Fibroblast of lung (primary cell): ENCODE measurements at regions not wholly inside any gene's neighbourhood (a gene's known extent, or its start where the extent isn't known, plus 50 kb on each side); places are given as distances from the start of the nearest gene placed in this dataset.

Source experiments
- DNase-seq, 2 donors: peaks; one replicate each; pipeline versions ENCODE4 v3.0.0 to v3.0.0-alpha.2; 2010; ENCODE audit warnings: low read depth in 2 of 2
- H2AFZ ChIP-seq: 2 replicates; pipeline ENCODE4 v1.5.1; 2012; ENCODE audit warnings: low read length, control low read depth, inconsistent platforms
- H3K27ac ChIP-seq: 2 replicates; pipeline ENCODE4 v1.5.1; 2011; ENCODE audit warnings: low read length, control low read depth; ENCODE audit not compliant: insufficient read depth
- H3K27me3 ChIP-seq: 2 replicates; pipeline ENCODE4 v1.5.1; 2011; ENCODE audit warnings: mild to moderate bottlenecking, low read length; ENCODE audit not compliant: control insufficient read depth, insufficient read depth
- H3K36me3 ChIP-seq: 2 replicates; pipeline ENCODE4 v1.5.1; 2011; ENCODE audit warnings: low read length; ENCODE audit not compliant: control insufficient read depth, insufficient read depth
- H3K4me1 ChIP-seq: 2 replicates; pipeline ENCODE4 v1.5.1; 2011; ENCODE audit warnings: low read length; ENCODE audit not compliant: control insufficient read depth, insufficient read depth; ENCODE audit errors: extremely low read depth
- H3K4me2 ChIP-seq: 2 replicates; pipeline ENCODE4 v1.5.1; 2011; ENCODE audit warnings: low read length, control low read depth; ENCODE audit not compliant: insufficient read depth; ENCODE audit errors: extremely low read depth
- H3K4me3 ChIP-seq, 4 experiments: fragments of 200-600 bp in 1 of 4; sonication (generic) in 1 of 4; replicated peaks in 1 of 4; 2 replicates each; pipeline ENCODE4 v1.5.1; 2011 to 2016; ENCODE audit warnings: low read length in 4 of 4, low read depth in 3 of 4, mild to moderate bottlenecking in 3 of 4, control low read depth in 2 of 4, inconsistent platforms in 1 of 4, mixed read lengths in 1 of 4; ENCODE audit not compliant: insufficient read depth in 1 of 4; ENCODE audit errors: control extremely low read depth in 1 of 4
- H3K79me2 ChIP-seq: 2 replicates; pipeline ENCODE4 v1.5.1; 2012; ENCODE audit warnings: mild to moderate bottlenecking, low read length, inconsistent platforms; ENCODE audit not compliant: control insufficient read depth, insufficient read depth
- H3K9ac ChIP-seq: 2 replicates; pipeline ENCODE4 v1.5.1; 2011; ENCODE audit warnings: mild to moderate bottlenecking, low read length, control low read depth; ENCODE audit not compliant: insufficient read depth
- H3K9me3 ChIP-seq: 2 replicates; pipeline ENCODE4 v1.5.1; 2012; ENCODE audit warnings: low read depth, low read length; ENCODE audit not compliant: control insufficient read depth, insufficient read depth
- H4K20me1 ChIP-seq: 2 replicates; pipeline ENCODE4 v1.5.1; 2011; ENCODE audit warnings: low read length; ENCODE audit not compliant: control insufficient read depth, insufficient read depth; ENCODE audit errors: extremely low read depth
- EZH2 ChIP-seq: IDR thresholded peaks from 2 replicates; pipeline ENCODE4 v1.5.1; 2012; ENCODE audit warnings: low read length, control low read depth, mild to moderate bottlenecking; ENCODE audit errors: missing control alignments
- TF ChIP-seq, protein P1 (sequence below), 2 donors: IDR thresholded peaks in 1 of 2; conservative IDR thresholded peaks in 1 of 2; 1 replicate in 1 of 2; 2 replicates in 1 of 2; pipeline ENCODE4 v1.5.1; 2011 to 2012; ENCODE audit warnings: low read length in 2 of 2, control low read depth in 1 of 2, inconsistent platforms in 1 of 2, low read depth in 1 of 2, mild to moderate bottlenecking in 1 of 2

- Histone ChIP-seq H3K36me3 (no peaks in the 10 kb centered on the region), H3K4me1 (no peaks in the 10 kb centered on the region), H3K4me2 (no peak overlapping the region), H3K4me3 (no peak overlapping the region), H3K9me3 (no peaks in the 10 kb centered on the region), H3K27ac (no peak overlapping the region), H2AFZ (no peak overlapping the region), H3K79me2 (no peaks in the 10 kb centered on the region), H3K27me3 (no peaks in the 10 kb centered on the region), H4K20me1 (no peaks in the 10 kb centered on the region), H3K9ac (no peak overlapping the region)
- TF ChIP-seq, protein P1, sequence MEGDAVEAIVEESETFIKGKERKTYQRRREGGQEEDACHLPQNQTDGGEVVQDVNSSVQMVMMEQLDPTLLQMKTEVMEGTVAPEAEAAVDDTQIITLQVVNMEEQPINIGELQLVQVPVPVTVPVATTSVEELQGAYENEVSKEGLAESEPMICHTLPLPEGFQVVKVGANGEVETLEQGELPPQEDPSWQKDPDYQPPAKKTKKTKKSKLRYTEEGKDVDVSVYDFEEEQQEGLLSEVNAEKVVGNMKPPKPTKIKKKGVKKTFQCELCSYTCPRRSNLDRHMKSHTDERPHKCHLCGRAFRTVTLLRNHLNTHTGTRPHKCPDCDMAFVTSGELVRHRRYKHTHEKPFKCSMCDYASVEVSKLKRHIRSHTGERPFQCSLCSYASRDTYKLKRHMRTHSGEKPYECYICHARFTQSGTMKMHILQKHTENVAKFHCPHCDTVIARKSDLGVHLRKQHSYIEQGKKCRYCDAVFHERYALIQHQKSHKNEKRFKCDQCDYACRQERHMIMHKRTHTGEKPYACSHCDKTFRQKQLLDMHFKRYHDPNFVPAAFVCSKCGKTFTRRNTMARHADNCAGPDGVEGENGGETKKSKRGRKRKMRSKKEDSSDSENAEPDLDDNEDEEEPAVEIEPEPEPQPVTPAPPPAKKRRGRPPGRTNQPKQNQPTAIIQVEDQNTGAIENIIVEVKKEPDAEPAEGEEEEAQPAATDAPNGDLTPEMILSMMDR (conservative IDR thresholded peaks at IDR 0.05 in 1 of 2, IDR thresholded peaks at IDR 0.05 in 1 of 2; ENCODE audit: low read depth in 1 of 2, low read length in 2 of 2) = no peak
- TF ChIP-seq EZH2 = no peak
- DNase-seq = no peak
Measured at GRCh38 chr6:48894469-48894868, 568.6 kb downstream of the MMUT start.

- H3K4me1 ChIP-seq = no peaks in the 10 kb centered on the region
- H4K20me1 ChIP-seq = no peaks in the 10 kb centered on the region
- no peak overlapping the region for H3K4me3 ChIP-seq
- H3K9me3 ChIP-seq = no peaks in the 10 kb centered on the region
- no peak overlapping the region for H3K27ac ChIP-seq
- no peaks in the 10 kb centered on the region for H3K36me3 ChIP-seq
- no peak for DNase-seq
- no peaks in the 10 kb centered on the region for H3K27me3 ChIP-seq
- no peak overlapping the region for H2AFZ ChIP-seq
- no peak overlapping the region for H3K4me2 ChIP-seq
- TF ChIP-seq, protein P1 (conservative IDR thresholded peaks at IDR 0.05 in 1 of 2, IDR thresholded peaks at IDR 0.05 in 1 of 2; ENCODE audit: low read depth in 1 of 2, low read length in 2 of 2) = no peak
- no peak for TF ChIP-seq EZH2
- no peak overlapping the region for H3K9ac ChIP-seq
- no peaks in the 10 kb centered on the region for H3K79me2 ChIP-seq
Measured at GRCh38 chr6:48893048-48893447, 570.0 kb downstream of the MMUT start.

GRCh38 chr6:48891308-48891707 lies 571.7 kb downstream of the MMUT start:
- H3K9me3 ChIP-seq = no peaks in the 10 kb centered on the region
- no peaks in the 10 kb centered on the region for H3K36me3 ChIP-seq
- no peaks in the 10 kb centered on the region for H3K4me1 ChIP-seq
- H3K4me2 ChIP-seq = no peak overlapping the region
- no peak overlapping the region for H3K4me3 ChIP-seq
- H3K27me3 ChIP-seq = no peaks in the 10 kb centered on the region
- no peaks in the 10 kb centered on the region for H3K79me2 ChIP-seq
- TF ChIP-seq EZH2 = no peak
- TF ChIP-seq, protein P1 (conservative IDR thresholded peaks at IDR 0.05 in 1 of 2, IDR thresholded peaks at IDR 0.05 in 1 of 2; ENCODE audit: low read depth in 1 of 2, low read length in 2 of 2) = no peak
- H3K27ac ChIP-seq = no peak overlapping the region
- no peaks in the 10 kb centered on the region for H4K20me1 ChIP-seq
- DNase-seq = no peak
- no peak overlapping the region for H3K9ac ChIP-seq
- H2AFZ ChIP-seq = no peak overlapping the region
